Superior temporal gyrus (tissue), 1 donor: ENCODE measurements at regions not wholly inside any gene's neighbourhood (a gene's known extent, or its start where the extent isn't known, plus 50 kb on each side); places are given as distances from the start of the nearest gene placed in this dataset.

Experiments used
- DNase-seq: peaks from one replicate; pipeline ENCODE4 v3.0.0-alpha.2; 2016; ENCODE audit errors: extremely low spot score

DNA sequence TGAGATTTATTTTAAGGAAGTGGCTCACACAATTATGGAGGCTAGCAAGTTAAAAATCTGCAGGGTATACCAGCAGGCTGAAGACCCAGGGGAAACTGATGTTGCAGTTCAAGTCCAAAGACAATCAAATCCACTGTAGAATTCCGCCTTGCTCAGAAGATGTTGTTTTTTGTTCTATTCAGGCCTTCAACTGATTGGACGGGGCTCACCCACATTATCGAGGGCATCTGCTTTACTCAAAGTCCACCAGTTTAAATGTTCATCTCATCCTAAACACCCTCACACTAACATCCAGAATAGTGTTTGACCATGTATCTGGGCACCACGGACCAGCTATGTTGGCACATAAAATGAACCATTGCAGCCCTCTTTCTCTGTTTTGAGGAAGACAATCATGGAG is 211.2 kb upstream of the GPR26 start:
- no peak for DNase-seq

- DNase-seq = no peak
These were observed 210.3 kb upstream of the GPR26 start for GRCh38 chr10:123455861-123456260.

- DNase-seq = no peak
These were observed 207.2 kb upstream of the GPR26 start for GRCh38 chr10:123458933-123459332.

DNA sequence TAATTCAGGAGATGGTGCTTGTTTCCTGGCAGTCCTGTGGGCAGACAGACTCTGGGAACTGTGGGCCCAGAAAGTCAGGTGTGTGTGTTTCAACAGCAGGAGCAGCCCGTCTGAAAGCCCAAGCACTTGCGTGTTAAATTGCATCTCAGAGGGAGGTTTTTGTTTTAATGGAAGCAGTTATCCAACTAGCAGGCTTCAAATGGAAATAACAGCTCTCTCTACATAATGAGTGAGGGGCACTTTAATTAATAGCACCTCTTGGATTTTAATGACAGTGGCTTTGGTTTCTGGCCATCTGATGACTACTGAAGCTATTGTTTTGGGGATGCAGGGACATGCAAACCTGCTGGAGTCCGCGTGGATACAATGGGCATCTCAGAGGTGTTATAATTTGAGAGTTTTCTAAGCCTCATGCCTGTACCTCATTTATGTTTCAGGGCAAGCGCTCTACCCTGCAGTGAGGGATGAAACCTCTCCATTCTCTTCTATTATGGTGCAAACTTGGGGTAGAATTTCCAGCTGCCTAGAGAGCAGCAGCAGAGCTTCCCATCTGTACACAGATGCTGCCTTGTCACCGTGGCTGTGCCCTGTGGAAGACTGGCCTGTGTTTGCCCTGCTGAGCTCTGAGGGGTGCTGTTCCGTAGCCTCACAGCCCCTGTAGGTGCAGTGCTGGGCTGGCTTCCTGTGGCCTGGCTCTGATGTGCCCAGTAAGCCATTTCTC is 206.6 kb upstream of the GPR26 start:
- DNase-seq = no peak

GRCh38 chr10:123462246-123462645 is 203.9 kb upstream of the GPR26 start:
- no peak for DNase-seq

- no peak for DNase-seq
These were observed 203.4 kb upstream of the GPR26 start for GRCh38 chr10:123462756-123463155.

DNA sequence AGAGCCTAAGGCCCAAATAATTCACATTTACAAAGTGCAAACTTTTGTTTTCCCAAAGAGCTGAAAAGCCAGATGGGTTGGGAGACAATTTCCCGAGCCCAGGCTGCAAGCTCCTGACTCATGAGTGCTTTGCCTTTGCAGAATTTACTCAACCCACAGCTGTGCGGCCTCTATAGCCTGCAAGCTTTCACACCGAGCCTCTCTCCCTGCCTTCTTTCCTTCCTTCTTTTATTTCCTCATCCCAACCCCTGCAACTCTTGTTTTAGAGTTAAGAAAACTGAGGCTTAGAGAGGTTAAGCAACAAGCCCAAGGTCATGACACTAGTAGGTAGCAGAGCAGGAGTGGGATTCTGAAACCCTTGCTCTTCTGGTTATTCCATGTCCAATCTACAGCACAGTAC is 203.0 kb upstream of the GPR26 start:
- no peak for DNase-seq

DNA sequence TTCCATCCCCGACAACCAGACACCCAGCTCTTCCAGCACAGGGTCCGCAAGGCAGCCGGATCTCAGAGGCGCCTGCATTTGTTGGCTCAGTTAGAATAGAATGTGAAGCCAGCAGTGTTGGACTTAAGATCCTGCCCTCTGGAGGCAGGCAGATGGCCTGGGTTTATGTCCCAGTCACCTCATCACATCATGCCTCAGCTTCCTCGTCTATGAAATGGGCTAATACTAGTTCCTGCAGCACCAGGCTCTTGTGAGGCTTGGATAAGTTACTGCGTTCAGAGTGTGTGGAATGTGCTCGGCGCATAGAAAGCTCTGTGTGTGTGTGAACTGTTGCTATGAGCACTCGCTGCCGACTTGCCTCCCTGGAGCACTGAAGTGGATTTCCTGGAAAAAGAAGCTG is 202.5 kb upstream of the GPR26 start:
- no peak for DNase-seq

- DNase-seq = no peak
These were observed 201.5 kb upstream of the GPR26 start for GRCh38 chr10:123464430-123465323.

DNA sequence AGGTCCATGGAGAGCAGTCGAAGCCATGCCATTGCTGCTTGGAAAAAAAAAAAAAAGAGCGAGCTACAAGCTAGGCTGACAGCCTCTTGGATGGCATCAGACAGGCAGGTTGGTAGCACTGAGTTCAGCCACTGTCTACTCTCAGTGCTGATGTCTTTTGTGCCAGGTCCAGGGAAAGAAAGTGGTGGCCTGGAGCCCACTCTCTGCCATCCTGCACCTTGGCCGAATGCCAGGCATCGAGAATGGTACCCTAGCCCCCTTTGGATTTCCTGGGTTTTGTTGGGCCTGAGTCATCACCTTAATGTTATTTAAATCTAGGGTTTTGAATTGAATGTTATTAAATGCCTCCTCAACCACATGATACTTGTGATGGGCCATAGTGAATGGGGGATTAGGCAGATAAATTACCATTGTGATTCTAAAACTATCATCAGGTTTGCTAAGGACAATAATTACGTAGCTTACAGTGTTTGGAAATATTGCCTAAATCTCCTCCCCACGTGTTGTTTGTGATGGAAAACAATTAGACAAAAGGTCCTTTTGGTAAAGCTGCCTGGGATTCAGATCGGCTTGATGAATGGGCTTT is 195.7 kb upstream of the GPR26 start:
- DNase-seq = no peak

GRCh38 chr10:123471811-123472210 is 194.3 kb upstream of the GPR26 start:
- no peak for DNase-seq

GRCh38 chr10:123472606-123473005 is 193.5 kb upstream of the GPR26 start:
- DNase-seq = no peak

GRCh38 chr10:123474700-123475099 is 191.5 kb upstream of the GPR26 start:
- DNase-seq = no peak

DNA sequence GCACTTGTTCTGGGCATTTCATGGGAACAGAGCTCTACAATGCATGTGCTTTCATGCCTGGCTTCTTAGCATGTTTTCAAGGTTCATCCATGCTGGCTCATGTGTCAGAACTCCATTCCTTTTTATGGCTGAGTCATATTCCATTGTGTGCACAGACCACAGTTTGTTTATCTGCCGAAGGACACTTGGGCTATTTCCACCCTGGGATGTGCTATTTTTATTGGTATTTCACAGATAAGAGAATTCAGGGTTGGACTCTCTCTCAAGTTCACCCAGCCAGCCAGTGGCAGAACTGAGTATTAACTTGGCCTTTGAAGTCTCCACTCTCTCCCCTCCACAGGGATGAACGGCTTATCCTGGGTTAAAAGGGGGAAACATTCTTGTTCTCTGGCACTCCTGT is 190.7 kb upstream of the GPR26 start:
- DNase-seq = no peak

DNA sequence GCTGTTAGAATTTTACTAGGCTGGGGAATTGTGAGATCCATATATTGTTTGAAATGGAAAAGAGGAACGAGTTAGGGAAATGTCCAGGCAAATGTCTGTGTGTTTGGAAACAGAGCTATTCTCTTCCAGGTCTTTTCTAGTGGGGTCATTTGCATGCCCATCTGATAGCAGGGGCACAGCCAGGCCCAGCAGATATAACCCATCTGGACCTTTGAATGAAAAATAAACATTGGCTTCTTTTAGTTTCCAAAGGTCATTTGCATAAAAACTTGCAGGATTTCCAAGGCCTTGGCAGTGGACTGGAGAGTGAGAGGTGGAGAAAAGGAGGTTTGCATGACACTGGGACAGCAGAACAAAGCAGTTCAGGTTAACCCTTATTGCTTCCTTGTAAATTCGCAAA is 188.0 kb upstream of the GPR26 start:
- DNase-seq = no peak

DNA sequence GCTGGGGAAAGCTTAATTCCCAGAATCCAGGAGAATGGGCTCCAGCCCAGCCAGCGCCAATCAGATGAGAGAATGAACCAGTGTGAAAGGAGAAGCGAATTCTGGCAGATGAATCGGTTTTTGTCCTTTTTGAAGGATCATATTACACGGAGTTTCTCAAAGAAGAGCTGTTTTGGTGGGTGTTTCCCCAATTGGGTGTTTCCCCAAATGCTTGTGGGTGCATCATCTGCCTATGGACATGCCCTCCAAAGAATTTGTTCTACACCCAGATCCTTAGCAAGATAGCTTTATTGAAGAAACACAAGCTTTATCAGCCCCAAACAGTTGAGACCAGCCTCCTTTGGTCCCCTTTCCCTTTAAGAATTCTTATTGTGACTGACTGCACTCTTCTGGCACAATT is 186.5 kb upstream of the GPR26 start:
- no peak for DNase-seq

GRCh38 chr10:123480344-123480743 is 185.8 kb upstream of the GPR26 start:
- no peak for DNase-seq

GRCh38 chr10:123480845-123481244 is 185.3 kb upstream of the GPR26 start:
- DNase-seq = no peak

GRCh38 chr10:123484722-123485121 is 181.4 kb upstream of the GPR26 start:
- no peak for DNase-seq

DNA sequence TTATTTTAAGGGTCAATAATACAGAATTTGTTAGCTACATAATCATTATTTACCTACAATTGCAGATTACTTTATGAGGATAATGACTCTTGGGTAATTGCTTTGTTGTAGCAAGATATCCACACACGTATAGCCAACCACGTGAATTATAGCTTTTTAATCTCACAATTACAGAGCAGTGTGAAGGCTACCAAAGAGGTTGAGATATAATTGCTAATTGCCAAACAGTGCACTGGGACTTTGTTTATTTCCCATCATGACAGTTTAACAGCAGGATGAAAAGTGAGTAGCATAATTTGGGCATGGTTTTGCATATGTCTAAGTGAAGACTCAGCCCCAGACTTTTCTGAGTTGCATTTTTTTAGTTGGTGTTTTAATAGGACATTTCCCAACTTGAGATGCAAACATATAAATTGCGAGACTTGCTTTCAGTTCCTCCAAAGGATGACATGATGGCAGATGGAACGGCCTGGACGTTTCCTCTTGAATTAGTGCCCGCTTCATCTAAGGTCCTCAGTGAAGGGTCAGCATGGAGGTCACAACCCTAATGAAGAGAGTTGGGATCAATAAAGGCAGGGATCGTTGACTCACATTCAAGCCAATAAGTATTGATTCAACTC is 180.7 kb upstream of the GPR26 start:
- DNase-seq = no peak

- DNase-seq = no peak
These were observed 177.7 kb upstream of the GPR26 start for GRCh38 chr10:123488436-123488835.

- no peak for DNase-seq
These were observed 174.8 kb upstream of the GPR26 start for GRCh38 chr10:123491364-123491763.
